Ascending aorta (tissue), 2 donors: ENCODE measurements at regions not wholly inside any gene's neighbourhood (a gene's known extent, or its start where the extent isn't known, plus 50 kb on each side); places are given as distances from the start of the nearest gene placed in this dataset.

ENCODE experiments used
- DNase-seq, 2 donors: peaks; one replicate each; pipeline ENCODE4 v3.0.0-alpha.2; 2019; ENCODE audit warnings: low spot score in 2 of 2
- H3K27ac ChIP-seq, 2 donors: fragments of 200-600 bp; sonication (generic); one replicate each; pipeline ENCODE4 v1.5.1; 2016 to 2017; ENCODE audit warnings: mild to moderate bottlenecking in 1 of 2
- H3K27me3 ChIP-seq: fragments of 200-600 bp; sonication (generic); one replicate; pipeline ENCODE4 v1.5.1; 2017
- H3K36me3 ChIP-seq, 2 donors: fragments of 200-600 bp; sonication (generic); one replicate each; pipeline ENCODE4 v1.5.1; 2016
- H3K4me1 ChIP-seq, 2 donors: fragments of 200-600 bp; sonication (generic); one replicate each; pipeline ENCODE4 v1.5.1; 2016 to 2017; ENCODE audit warnings: mild to moderate bottlenecking in 1 of 2
- H3K4me3 ChIP-seq, 2 donors: fragments of 200-600 bp; sonication (generic); one replicate each; pipeline ENCODE4 v1.5.1; 2016 to 2017; ENCODE audit warnings: mild to moderate bottlenecking in 1 of 2
- H3K9me3 ChIP-seq, 2 donors: fragments of 200-600 bp; sonication (generic); one replicate each; pipeline ENCODE4 v1.5.1; 2016
- intact Hi-C: fragments of 100-400 bp; cut with DNase I; formaldehyde crosslinking; loops from one replicate; pipeline ENCODE4 v1.15.1; 2023
- TF ChIP-seq, protein P1 (sequence below), 3 experiments: fragments of 200-600 bp in 2 of 3; fragments of 450-650 bp in 1 of 3; sonication (generic) in 2 of 3; IDR thresholded peaks; one replicate each; pipeline ENCODE4 v1.5.1; 2016 to 2019; ENCODE audit warnings: antibody characterized with exemption in 3 of 3, mild to moderate bottlenecking in 1 of 3, moderate library complexity in 1 of 3

DNA sequence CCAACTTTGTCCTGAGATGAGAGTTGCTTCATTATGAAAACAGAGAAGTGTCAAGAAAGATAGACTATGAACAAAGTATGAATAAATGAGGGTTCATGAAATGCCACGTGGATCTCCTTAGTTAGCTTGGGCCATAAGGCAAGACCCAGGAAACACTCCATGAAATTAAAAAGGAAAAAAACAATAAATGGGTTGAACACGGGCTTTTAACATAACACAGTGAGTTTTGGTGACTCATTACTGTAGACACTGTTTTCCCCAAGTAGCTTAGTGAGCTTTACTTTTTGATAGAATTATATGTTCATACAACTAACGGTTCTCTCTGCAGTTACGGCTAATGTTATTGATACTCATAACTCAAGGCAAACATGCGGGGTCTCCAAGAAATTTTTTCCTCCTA is 265.0 kb downstream of the DHX15 start:
- intact Hi-C loops = no loop called here
- Histone ChIP-seq H3K27me3 (no peaks in the 10 kb centered on the region), H3K9me3 (no peaks in the 10 kb centered on the region), H3K4me1 (no peaks in the 10 kb centered on the region), H3K4me3 (no peak overlapping the region), H3K36me3 (no peaks in the 10 kb centered on the region), H3K27ac (no peak overlapping the region)
- TF ChIP-seq, protein P1, sequence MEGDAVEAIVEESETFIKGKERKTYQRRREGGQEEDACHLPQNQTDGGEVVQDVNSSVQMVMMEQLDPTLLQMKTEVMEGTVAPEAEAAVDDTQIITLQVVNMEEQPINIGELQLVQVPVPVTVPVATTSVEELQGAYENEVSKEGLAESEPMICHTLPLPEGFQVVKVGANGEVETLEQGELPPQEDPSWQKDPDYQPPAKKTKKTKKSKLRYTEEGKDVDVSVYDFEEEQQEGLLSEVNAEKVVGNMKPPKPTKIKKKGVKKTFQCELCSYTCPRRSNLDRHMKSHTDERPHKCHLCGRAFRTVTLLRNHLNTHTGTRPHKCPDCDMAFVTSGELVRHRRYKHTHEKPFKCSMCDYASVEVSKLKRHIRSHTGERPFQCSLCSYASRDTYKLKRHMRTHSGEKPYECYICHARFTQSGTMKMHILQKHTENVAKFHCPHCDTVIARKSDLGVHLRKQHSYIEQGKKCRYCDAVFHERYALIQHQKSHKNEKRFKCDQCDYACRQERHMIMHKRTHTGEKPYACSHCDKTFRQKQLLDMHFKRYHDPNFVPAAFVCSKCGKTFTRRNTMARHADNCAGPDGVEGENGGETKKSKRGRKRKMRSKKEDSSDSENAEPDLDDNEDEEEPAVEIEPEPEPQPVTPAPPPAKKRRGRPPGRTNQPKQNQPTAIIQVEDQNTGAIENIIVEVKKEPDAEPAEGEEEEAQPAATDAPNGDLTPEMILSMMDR (IDR thresholded peaks at IDR 0.05) = no peak
- DNase-seq = no peak

DNA sequence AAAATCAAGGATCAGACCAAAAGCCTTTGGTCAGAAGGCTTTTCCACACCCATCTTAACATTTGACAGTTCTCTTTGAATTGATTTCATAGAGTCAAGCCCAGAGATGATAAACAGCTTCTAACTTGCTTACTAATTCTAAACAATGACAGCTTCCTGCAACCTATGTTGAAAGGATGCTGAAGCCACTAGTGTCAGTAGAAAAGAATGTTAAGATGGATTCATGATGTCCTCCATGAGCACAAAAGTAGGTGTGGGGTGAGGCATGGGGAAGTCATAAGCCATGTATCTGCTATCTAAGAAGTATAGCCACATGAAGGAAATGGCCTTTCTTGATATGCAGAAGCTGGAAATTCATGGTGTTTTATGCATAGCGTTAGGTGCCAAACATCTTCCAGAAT is 269.3 kb downstream of the DHX15 start:
- Histone ChIP-seq H3K27me3 (no peaks in the 10 kb centered on the region), H3K4me1 (no peaks in the 10 kb centered on the region), H3K4me3 (no peak overlapping the region), H3K36me3 (no peaks in the 10 kb centered on the region), H3K9me3 (no peaks in the 10 kb centered on the region), H3K27ac (no peak overlapping the region)
- DNase-seq = no peak
- TF ChIP-seq, protein P1 (IDR thresholded peaks at IDR 0.05) = no peak
- intact Hi-C loops = no loop called here

DNA sequence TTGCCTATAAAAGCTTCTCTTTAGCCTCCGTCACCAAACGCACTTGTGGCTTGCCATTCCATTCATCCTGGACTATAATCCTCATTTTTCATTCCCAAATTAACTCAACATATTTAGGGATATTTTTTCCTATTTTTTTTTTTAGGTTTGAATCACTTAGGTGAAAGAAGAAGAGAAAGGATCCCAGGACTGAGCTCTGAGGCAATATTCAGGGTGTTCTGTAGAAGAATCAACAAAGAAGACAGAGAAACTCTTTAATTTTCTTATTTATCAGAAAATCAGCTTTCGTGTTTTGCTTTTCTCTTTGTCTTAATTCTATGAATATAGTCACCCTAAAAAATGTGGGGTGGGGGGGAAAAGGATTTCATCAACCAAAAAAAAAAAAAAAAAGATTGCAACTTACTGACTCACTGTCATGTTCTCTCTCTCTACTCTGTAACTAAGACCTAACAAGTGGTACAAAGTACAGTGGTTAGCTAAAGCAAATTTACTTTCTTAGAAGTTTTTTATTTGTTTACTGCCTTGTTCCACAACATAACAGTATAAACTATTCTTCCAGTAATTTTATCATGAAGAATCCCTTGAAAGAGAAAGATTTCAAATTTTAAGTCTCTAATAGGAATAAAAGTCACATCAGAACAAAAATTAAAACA is 272.0 kb downstream of the DHX15 start:
- TF ChIP-seq, protein P1 (IDR thresholded peaks at IDR 0.05) = no peak
- no peak for DNase-seq
- Histone ChIP-seq H3K27me3 (no peaks in the 10 kb centered on the region), H3K4me3 (no peak overlapping the region), H3K36me3 (no peaks in the 10 kb centered on the region), H3K27ac (no peak overlapping the region), H3K9me3 (no peaks in the 10 kb centered on the region), H3K4me1 (no peaks in the 10 kb centered on the region)
- intact Hi-C loops = no loop called here

DNA sequence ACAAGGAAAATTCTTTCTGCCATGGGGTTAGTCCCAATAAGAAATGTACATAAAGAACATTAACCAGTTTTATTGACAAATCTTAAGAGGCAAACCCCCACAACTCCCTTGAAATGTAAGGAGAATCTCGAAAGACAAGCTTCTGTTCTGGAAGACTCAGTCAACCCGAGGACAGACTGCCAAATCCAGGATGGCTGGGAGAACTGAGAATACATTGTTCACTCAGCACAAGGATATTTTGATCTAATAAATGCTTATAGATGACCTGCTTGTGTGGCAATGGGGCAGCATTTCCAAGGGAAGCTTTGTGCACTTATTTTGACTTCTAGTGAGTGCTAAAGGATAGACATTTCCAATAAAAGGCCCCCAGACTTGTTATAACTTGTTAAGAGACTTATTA is 280.4 kb downstream of the DHX15 start:
- intact Hi-C loops = no loop called here
- Histone ChIP-seq H3K36me3 (no peaks in the 10 kb centered on the region), H3K27ac (no peak overlapping the region), H3K4me3 (no peak overlapping the region), H3K9me3 (no peaks in the 10 kb centered on the region), H3K27me3 (no peaks in the 10 kb centered on the region), H3K4me1 (no peaks in the 10 kb centered on the region)
- TF ChIP-seq, protein P1 (IDR thresholded peaks at IDR 0.05) = no peak
- no peak for DNase-seq

DNA sequence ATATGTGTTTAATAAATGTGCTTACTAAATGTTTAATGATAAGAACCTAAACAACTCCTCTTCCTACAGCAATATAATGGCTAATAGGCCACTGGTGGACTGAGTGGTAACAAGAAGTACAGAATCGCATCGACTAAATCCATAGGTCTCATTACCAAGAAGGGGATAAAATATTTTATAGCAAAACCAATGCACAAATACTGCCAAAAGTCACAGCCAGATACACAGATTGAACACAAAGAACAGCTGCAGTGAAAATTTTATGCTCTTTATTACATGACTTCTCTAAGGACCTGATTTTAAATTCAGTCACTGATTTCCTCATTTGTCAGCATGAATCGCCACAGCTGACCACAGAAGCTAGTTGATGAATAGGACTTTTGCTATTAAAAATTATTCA is 285.4 kb downstream of the DHX15 start:
- TF ChIP-seq, protein P1 (IDR thresholded peaks at IDR 0.05) = no peak
- no peaks in the 10 kb centered on the region for H3K27me3 ChIP-seq
- H3K4me3 ChIP-seq = no peak overlapping the region
- H3K9me3 ChIP-seq = no peaks in the 10 kb centered on the region
- DNase-seq = no peak
- no peak overlapping the region for H3K27ac ChIP-seq
- H3K36me3 ChIP-seq = no peaks in the 10 kb centered on the region
- intact Hi-C loops = no loop called here
- no peaks in the 10 kb centered on the region for H3K4me1 ChIP-seq

DNA sequence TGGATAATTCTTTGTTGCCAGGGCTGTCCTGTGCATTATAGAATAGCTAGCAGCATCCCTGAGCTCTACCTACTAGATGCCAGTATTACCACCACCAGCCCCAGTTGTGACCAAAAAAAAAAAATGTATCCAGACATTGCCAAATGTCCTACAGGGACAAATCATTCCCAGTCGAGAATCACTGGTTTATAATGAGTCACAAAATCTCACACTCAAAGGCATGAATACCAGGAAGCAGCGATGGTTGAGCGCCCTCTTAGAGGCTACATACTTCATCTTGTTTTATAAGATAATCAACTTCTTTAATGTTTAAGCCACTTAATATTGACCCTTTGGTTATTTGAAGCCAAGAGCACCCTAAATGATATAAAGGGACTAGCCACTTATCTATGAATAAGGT is 297.3 kb downstream of the DHX15 start:
- no peaks in the 10 kb centered on the region for H3K27me3 ChIP-seq
- H3K4me1 ChIP-seq = no peaks in the 10 kb centered on the region
- intact Hi-C loops = no loop called here
- no peak overlapping the region for H3K4me3 ChIP-seq
- TF ChIP-seq, protein P1 (IDR thresholded peaks at IDR 0.05) = no peak
- no peak overlapping the region for H3K27ac ChIP-seq
- H3K9me3 ChIP-seq = no peaks in the 10 kb centered on the region
- DNase-seq = no peak
- no peaks in the 10 kb centered on the region for H3K36me3 ChIP-seq
